HCT116 (cell line): ENCODE measurements at regions not wholly inside any gene's neighbourhood (a gene's known extent, or its start where the extent isn't known, plus 50 kb on each side); places are given as distances from the start of the nearest gene placed in this dataset.
"Not testable (repeated sequence)": the region's sequence is repeated elsewhere in the genome, so short reads cannot be mapped to it uniquely, and the experiment has no call there.

Experiments
- ATAC-seq: fragments of 200-7000 bp; cut with Tn5 transposase; 2 replicates; pipeline ENCODE4 v1.9.1; 2020; ENCODE audit warnings: mild to moderate bottlenecking, moderate library complexity
- BruUV-seq: library from RNA; stranded (reverse); fragments of 400-500 nt; replicated peaks from 2 replicates; lab custom pipeline; 2021; lab: Mats Ljungman, UMichigan
- CTCF ChIA-PET: fragments of 300-600 bp; sonication (Branson Sonifier 250); formaldehyde crosslinking; loops from one replicate; lab custom pipeline; 2021; ENCODE audit warnings: antibody characterized with exemption; lab: Charles Lee
- POLR2A ChIA-PET: fragments of 300-600, 350-600 bp; sonication (Branson Sonifier 250); formaldehyde crosslinking; loops from one replicate; lab custom pipeline; 2021; ENCODE audit warnings: antibody characterized with exemption; lab: Charles Lee
- RAD21 ChIA-PET, 2 experiments: fragments of 300-600 bp; sonication (Branson Sonifier 250); formaldehyde crosslinking; loops; one replicate each; lab custom pipeline; 2023; ENCODE audit warnings: low total read pairs in 2 of 2; ENCODE audit not compliant: uncharacterized antibody in 2 of 2, unreplicated experiment in 2 of 2, low non-redundant PET in 1 of 2; lab: Charles Lee
- DNase-seq: peaks from one replicate; pipeline ENCODE4 v3.0.0-alpha.2; 2010; ENCODE audit warnings: low read depth, low spot score
- H2AFZ ChIP-seq: fragments of 200-600 bp; shearing (Covaris generic), sonication (generic); 2 replicates; pipeline ENCODE4 v1.6.1; 2017; ENCODE audit warnings: low read depth, mixed run types, mixed read lengths, antibody characterized with exemption, low read length; ENCODE audit not compliant: poor library complexity, severe bottlenecking
- H3K27ac ChIP-seq: 2 replicates; pipeline ENCODE4 v1.5.1; 2012; ENCODE audit warnings: low read depth, low read length
- H3K27me3 ChIP-seq: fragments of 200-600 bp; sonication (generic); 2 replicates; pipeline ENCODE4 v1.6.1; 2016; ENCODE audit warnings: mixed run types, low read length, mixed read lengths; ENCODE audit not compliant: insufficient read depth
- H3K36me3 ChIP-seq, 2 experiments: fragments of 200-500 bp in 1 of 2; fragments of 200-600 bp in 1 of 2; sonication (Bioruptor generic) in 1 of 2; sonication (generic) in 1 of 2; 2 replicates each; pipeline versions ENCODE4 v1.5.1 to v1.6.1; 2014 to 2016; ENCODE audit warnings: low read length in 2 of 2, inconsistent platforms in 1 of 2, mixed read lengths in 1 of 2, mixed run types in 1 of 2; ENCODE audit not compliant: insufficient read depth in 2 of 2, control insufficient read depth in 1 of 2
- H3K4me1 ChIP-seq, 2 experiments: fragments of 200-600 bp in 1 of 2; sonication (generic) in 1 of 2; 2 replicates each; pipeline versions ENCODE4 v1.5.1 to v1.6.1; 2012 to 2017; ENCODE audit warnings: low read length in 2 of 2, inconsistent platforms in 1 of 2, mild to moderate bottlenecking in 1 of 2, mixed read lengths in 1 of 2, mixed run types in 1 of 2, moderate library complexity in 1 of 2; ENCODE audit not compliant: insufficient read depth in 2 of 2, control insufficient read depth in 1 of 2
- H3K4me2 ChIP-seq: fragments of 200-600 bp; sonication (generic); 2 replicates; pipeline ENCODE4 v1.6.1; 2017; ENCODE audit warnings: mixed run types, low read length, mixed read lengths
- H3K4me3 ChIP-seq, 2 experiments: fragments of 200-600 bp in 1 of 2; sonication (generic) in 1 of 2; replicated peaks in 1 of 2; 2 replicates each; pipeline ENCODE4 v1.5.1; 2011 to 2016; ENCODE audit warnings: low read length in 2 of 2, control low read depth in 1 of 2, low read depth in 1 of 2, mild to moderate bottlenecking in 1 of 2, mixed read lengths in 1 of 2, mixed run types in 1 of 2
- H3K79me2 ChIP-seq: fragments of 200-600 bp; sonication (generic); 2 replicates; pipeline ENCODE4 v1.6.1; 2017; ENCODE audit warnings: mild to moderate bottlenecking, mixed run types, low read length, moderate library complexity, mixed read lengths; ENCODE audit not compliant: insufficient read depth
- H3K9ac ChIP-seq: fragments of 200-600 bp; sonication (generic); 2 replicates; pipeline ENCODE4 v1.6.1; 2016; ENCODE audit warnings: low read length, mixed read lengths
- H3K9me2 ChIP-seq: fragments of 200-600 bp; sonication (generic), shearing (Covaris generic); 2 replicates; pipeline ENCODE4 v1.6.1; 2017; ENCODE audit warnings: mixed run types, mild to moderate bottlenecking, moderate library complexity; ENCODE audit not compliant: insufficient read depth
- H3K9me3 ChIP-seq, 2 experiments: fragments of 200-500 bp in 1 of 2; fragments of 200-600 bp in 1 of 2; sonication (Bioruptor generic) in 1 of 2; sonication (generic) in 1 of 2; 2 replicates each; pipeline ENCODE4 v1.6.1; 2014 to 2017; ENCODE audit warnings: low read length in 2 of 2, mixed read lengths in 2 of 2, inconsistent platforms in 1 of 2, low read depth in 1 of 2, mild to moderate bottlenecking in 1 of 2, mixed run types in 1 of 2, moderate library complexity in 1 of 2; ENCODE audit not compliant: control insufficient read depth in 1 of 2, insufficient read depth in 1 of 2
- H4K20me1 ChIP-seq: fragments of 200-600 bp; sonication (generic), shearing (Covaris generic); 2 replicates; pipeline ENCODE4 v1.6.1; 2017; ENCODE audit warnings: mixed run types, mild to moderate bottlenecking, moderate library complexity; ENCODE audit not compliant: insufficient read depth
- CBX3 ChIP-seq: IDR thresholded peaks from 2 replicates; pipeline ENCODE4 v1.6.1; 2012; ENCODE audit warnings: low read depth
- EGR1 ChIP-seq: IDR thresholded peaks from 2 replicates; pipeline ENCODE4 v1.6.1; 2012; ENCODE audit warnings: low read depth
- ELF1 ChIP-seq: IDR thresholded peaks from 2 replicates; pipeline ENCODE4 v1.6.1; 2012; ENCODE audit warnings: low read depth, borderline replicate concordance
- EZH2phosphoT487 ChIP-seq: fragments of 200-600 bp; IDR thresholded peaks from 2 replicates; pipeline ENCODE4 v1.6.1; 2018; ENCODE audit warnings: antibody characterized with exemption, borderline replicate concordance
- JUND ChIP-seq: IDR thresholded peaks from 2 replicates; pipeline ENCODE4 v1.6.1; 2012
- MAX ChIP-seq: IDR thresholded peaks from 2 replicates; pipeline ENCODE4 v1.6.1; 2012
- SIN3A ChIP-seq: IDR thresholded peaks from 2 replicates; pipeline ENCODE4 v1.6.1; 2012; ENCODE audit warnings: low read depth
- YY1 ChIP-seq: IDR thresholded peaks from 2 replicates; pipeline ENCODE4 v1.6.1; 2011; ENCODE audit warnings: low read length, low read depth, moderate library complexity, mild to moderate bottlenecking; ENCODE audit not compliant: insufficient replicate concordance; ENCODE audit errors: extremely low read depth
- ZNF274 ChIP-seq: fragments of 200-500 bp; sonication (Bioruptor generic); IDR thresholded peaks from 2 replicates; pipeline ENCODE4 v1.6.1; 2014; ENCODE audit warnings: mild to moderate bottlenecking, low read depth, low read length, inconsistent platforms
- intact Hi-C: fragments of 100-400 bp; cut with micrococcal nuclease; formaldehyde crosslinking; loops from 2 replicates; pipeline ENCODE4 v1.10.0; 2022

GRCh38 chr21:15978215-15978738 is 248.5 kb downstream of the USP25 start:
- no peak for TF ChIP-seq ZNF274
- TF ChIP-seq YY1: no peak
- no peak for TF ChIP-seq EZH2phosphoT487
- TF ChIP-seq EGR1: no peak
- TF ChIP-seq MAX: no peak
- no peak for TF ChIP-seq JUND
- TF ChIP-seq SIN3A: no peak
- TF ChIP-seq CBX3: no peak
- TF ChIP-seq ELF1: no peak
- POLR2A ChIA-PET: no interaction called here
- H3K9me2 ChIP-seq: no peaks in the 10 kb centered on the region
- H3K79me2 ChIP-seq: no peaks in the 10 kb centered on the region
- BruUV-seq: no TSS peak
- no peak overlapping the region for H3K4me3 ChIP-seq
- H3K4me2 ChIP-seq: no peak overlapping the region
- H3K4me1 ChIP-seq: no peaks in the 10 kb centered on the region
- H3K27ac ChIP-seq: no peak overlapping the region
- intact Hi-C loops: no loop called here
- RAD21 ChIA-PET: no interaction called here
- DNase-seq (no peak), ATAC-seq (no peak)
- no peak overlapping the region for H2AFZ ChIP-seq
- H3K9me3 ChIP-seq: no peaks in the 10 kb centered on the region
- H3K9ac ChIP-seq: no peak overlapping the region
- H3K27me3 ChIP-seq: no peaks in the 10 kb centered on the region
- H4K20me1 ChIP-seq: no peaks in the 10 kb centered on the region
- CTCF ChIA-PET: no interaction called here
- H3K36me3 ChIP-seq: no peaks in the 10 kb centered on the region

- H3K4me1 ChIP-seq, RAD21 ChIA-PET: not testable (repeated sequence)
Observed at GRCh38 chr21:15979493-15979892, 249.7 kb downstream of the USP25 start.

More at GRCh38 chr21:15979493-15979892, 249.7 kb downstream of the USP25 start:
- H3K36me3 ChIP-seq, H3K4me2 ChIP-seq, H2AFZ ChIP-seq, DNase-seq, POLR2A ChIA-PET, BruUV-seq, CTCF ChIA-PET, H3K4me3 ChIP-seq, intact Hi-C loops, H3K9ac ChIP-seq, H3K79me2 ChIP-seq, H4K20me1 ChIP-seq, ATAC-seq, H3K27ac ChIP-seq, H3K9me3 ChIP-seq, H3K27me3 ChIP-seq, H3K9me2 ChIP-seq: not testable (repeated sequence)
